CD4-positive, alpha-beta memory T cell (primary cell): ENCODE measurements at regions not wholly inside any gene's neighbourhood (a gene's known extent, or its start where the extent isn't known, plus 50 kb on each side); places are given as distances from the start of the nearest gene placed in this dataset.

Source experiments
- CTCF ChIA-PET: fragments of 350-600 bp; sonication (Branson Sonifier 250); formaldehyde crosslinking; loops from one replicate; lab custom pipeline; 2021; ENCODE audit warnings: inconsistent platforms; ENCODE audit not compliant: partially characterized antibody; lab: Charles Lee
- POLR2A ChIA-PET: fragments of 350-600 bp; sonication (Branson Sonifier 250); formaldehyde crosslinking; loops from one replicate; lab custom pipeline; 2021; ENCODE audit not compliant: partially characterized antibody; lab: Charles Lee
- DNase-seq, 5 donors: peaks; one replicate each; pipeline versions ENCODE4 v3.0.0 to v3.0.0-alpha.2; 2020 to 2022; ENCODE audit warnings: mixed read lengths in 1 of 5
- H3K27ac ChIP-seq: one replicate; pipeline ENCODE4 v1.7.0; 2013; ENCODE audit warnings: low read depth, low read length
- H3K27me3 ChIP-seq: 2 replicates; pipeline ENCODE4 v1.7.0; 2013; ENCODE audit warnings: mild to moderate bottlenecking, low read length, moderate library complexity; ENCODE audit not compliant: insufficient read depth
- H3K36me3 ChIP-seq: 2 replicates; pipeline ENCODE4 v1.7.0; 2013; ENCODE audit warnings: mild to moderate bottlenecking, low read length, moderate library complexity; ENCODE audit not compliant: insufficient read depth
- H3K4me1 ChIP-seq: 2 replicates; pipeline ENCODE4 v1.7.0; 2013; ENCODE audit warnings: mild to moderate bottlenecking, low read length, moderate library complexity; ENCODE audit not compliant: insufficient read depth
- H3K4me3 ChIP-seq, 2 donors: one replicate each; pipeline ENCODE4 v1.7.0; 2013; ENCODE audit warnings: low read length in 2 of 2, mild to moderate bottlenecking in 1 of 2
- H3K9me3 ChIP-seq, 2 donors: one replicate each; pipeline ENCODE4 v1.7.0; 2013; ENCODE audit warnings: low read length in 2 of 2, control low read depth in 1 of 2; ENCODE audit not compliant: control insufficient read depth in 1 of 2
- H3K27ac Mint-ChIP-seq, 7 donors: one replicate each; pipeline ENCODE4 v1.8.0; 2020 to 2021; ENCODE audit warnings: mixed read lengths in 7 of 7, mild to moderate bottlenecking in 6 of 7, inconsistent platforms in 3 of 7, moderate library complexity in 3 of 7
- H3K27me3 Mint-ChIP-seq, 2 donors: one replicate each; pipeline ENCODE4 v1.8.0; 2020 to 2021; ENCODE audit warnings: mixed read lengths in 2 of 2
- H3K36me3 Mint-ChIP-seq, 2 donors: one replicate each; pipeline ENCODE4 v1.8.0; 2020 to 2021; ENCODE audit warnings: mixed read lengths in 2 of 2, inconsistent platforms in 1 of 2, mild to moderate bottlenecking in 1 of 2
- H3K4me1 Mint-ChIP-seq, 4 donors: one replicate each; pipeline ENCODE4 v1.8.0; 2020 to 2021; ENCODE audit warnings: mixed read lengths in 4 of 4, mild to moderate bottlenecking in 1 of 4
- H3K4me3 Mint-ChIP-seq, 8 donors: one replicate each; pipeline ENCODE4 v1.8.0; 2020 to 2021; ENCODE audit warnings: mixed read lengths in 8 of 8, mild to moderate bottlenecking in 7 of 8, moderate library complexity in 6 of 8, inconsistent platforms in 3 of 8
- H3K9me3 Mint-ChIP-seq, 8 donors: one replicate each; pipeline ENCODE4 v1.8.0; 2020 to 2021; ENCODE audit warnings: mixed read lengths in 8 of 8, mild to moderate bottlenecking in 5 of 8, inconsistent platforms in 3 of 8, moderate library complexity in 1 of 8
- intact Hi-C: fragments of 100-400 bp; cut with micrococcal nuclease; formaldehyde crosslinking; loops from one replicate; pipeline ENCODE4 v1.15.1; 2023

DNA sequence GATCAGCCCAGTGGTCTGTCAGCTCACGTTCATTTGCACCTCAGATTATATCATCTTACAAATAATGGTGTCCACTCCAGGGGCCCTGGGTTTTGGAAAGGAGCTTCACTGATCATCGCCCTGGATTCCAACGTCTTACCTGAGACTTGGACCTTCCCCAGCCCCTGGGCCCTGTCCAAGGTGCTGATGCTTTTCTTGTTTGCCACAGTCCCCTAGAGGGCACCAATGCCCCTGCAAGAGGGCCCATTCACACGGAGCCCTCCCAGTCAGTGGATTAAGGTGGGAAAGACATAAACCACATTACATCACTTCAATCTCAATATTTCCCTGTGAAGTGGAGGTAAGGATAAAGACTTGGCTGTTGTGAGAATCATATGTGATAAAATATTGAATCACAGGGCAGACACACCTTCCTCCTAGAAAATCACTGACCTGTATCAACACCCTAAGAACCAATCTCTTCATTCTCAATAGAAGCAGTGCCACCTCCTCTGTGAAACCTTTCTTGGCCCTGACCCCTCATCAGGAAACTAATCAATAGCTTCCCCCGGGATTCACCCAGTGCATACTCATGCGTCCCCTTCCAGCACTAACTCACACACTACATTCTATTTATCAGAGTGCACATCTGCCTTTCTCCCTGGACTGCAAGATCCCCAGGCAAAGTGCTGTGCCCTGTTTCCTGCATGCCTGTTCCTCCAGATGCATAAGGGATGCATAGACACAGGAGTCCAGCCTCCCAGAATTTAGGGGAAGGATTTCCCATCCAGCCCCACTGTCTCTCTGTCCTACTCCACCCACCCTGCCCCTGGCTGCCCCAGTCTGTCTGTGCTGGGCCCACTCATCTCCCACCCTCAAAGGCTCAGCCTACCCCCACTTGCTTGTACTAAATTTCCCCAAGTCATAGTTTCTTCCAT lies 167.0 kb downstream of the BUD13 start:
- no peak for DNase-seq
- H3K27me3 ChIP-seq, result no peaks in the 10 kb centered on the region

DNA sequence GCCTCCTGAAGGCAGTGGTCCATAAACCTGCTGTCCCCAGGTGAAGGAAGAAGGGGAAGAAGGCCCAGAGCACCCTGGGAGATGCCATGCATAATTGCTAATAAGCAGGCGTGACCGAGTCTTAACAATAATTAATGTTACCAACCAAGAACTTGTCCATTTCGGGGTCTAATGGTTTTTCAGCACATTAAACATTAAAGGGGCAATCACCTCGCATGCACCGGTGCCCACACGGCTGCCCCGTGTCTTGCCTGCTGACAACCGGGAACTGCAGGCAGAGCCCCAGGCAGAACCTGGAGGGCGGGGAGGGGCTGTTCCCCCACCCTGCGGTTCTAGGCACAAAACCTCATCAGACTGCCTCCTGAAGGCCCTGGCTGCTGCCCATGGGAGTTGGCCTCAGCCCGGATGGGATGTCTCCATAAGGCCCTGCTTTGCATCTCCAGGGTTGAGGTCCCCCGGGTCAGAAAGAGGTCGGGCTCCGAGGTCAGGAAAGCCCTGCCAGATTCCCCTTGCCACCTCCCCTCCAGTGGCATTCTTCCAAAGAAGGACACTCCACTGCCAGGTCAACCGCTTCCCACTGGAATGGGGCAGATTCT lies 169.0 kb downstream of the BUD13 start:
- Mint-ChIP-seq H3K36me3 (no peaks in the 10 kb centered on the region), H3K27ac (no peak overlapping the region), H3K9me3 (no peaks in the 10 kb centered on the region), H3K4me1 (no peaks in the 10 kb centered on the region), H3K4me3 (no peak overlapping the region), H3K27me3 (peaks cover 13 to 24% of the 10 kb centered on the region in 2 donors)
- H3K27me3 ChIP-seq, result no peaks in the 10 kb centered on the region
- H3K36me3 ChIP-seq, result no peaks in the 10 kb centered on the region
- no peaks in the 10 kb centered on the region for H3K9me3 ChIP-seq
- H3K27ac ChIP-seq, result no peak overlapping the region
- no peak for DNase-seq
- H3K4me1 ChIP-seq, result no peaks in the 10 kb centered on the region
- intact Hi-C loops, result no loop called here
- POLR2A ChIA-PET, result no interaction called here
- CTCF ChIA-PET, result no interaction called here
- no peak overlapping the region for H3K4me3 ChIP-seq

More for the DNA sequence above, 167.0 kb downstream of the BUD13 start:
- Histone ChIP-seq H3K9me3 (no peaks in the 10 kb centered on the region), H3K4me3 (no peak overlapping the region), H3K36me3 (no peaks in the 10 kb centered on the region), H3K4me1 (no peaks in the 10 kb centered on the region), H3K27ac (no peak overlapping the region)
- POLR2A ChIA-PET, result no interaction called here
- no peak overlapping the region for H3K4me3 Mint-ChIP-seq
- no peak overlapping the region for H3K27ac Mint-ChIP-seq
- H3K9me3 Mint-ChIP-seq, result no peaks in the 10 kb centered on the region
- no peaks in the 10 kb centered on the region for H3K4me1 Mint-ChIP-seq
- CTCF ChIA-PET, result no interaction called here
- H3K36me3 Mint-ChIP-seq, result peaks cover 0 to 2% of the 10 kb centered on the region in 2 donors
- H3K27me3 Mint-ChIP-seq, result peaks cover 9 to 23% of the 10 kb centered on the region in 2 donors
- intact Hi-C loops, result no loop called here

DNA sequence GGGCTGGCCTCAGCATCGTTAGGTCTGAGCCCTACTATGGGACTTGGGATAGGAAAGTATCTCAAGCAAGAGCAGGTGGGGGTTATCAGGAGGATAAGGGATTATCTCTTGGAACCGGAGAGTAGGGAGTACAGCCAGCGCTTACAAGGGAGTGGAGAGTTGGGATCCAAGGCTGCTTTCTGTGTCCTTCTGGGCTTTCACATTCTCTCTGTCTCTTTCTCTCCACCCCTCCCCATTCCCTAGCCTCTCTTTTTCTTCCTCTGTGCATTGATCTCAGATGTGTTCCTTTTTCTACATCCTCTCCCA lies 170.2 kb downstream of the BUD13 start:
- no peaks in the 10 kb centered on the region for H3K4me1 ChIP-seq
- no peaks in the 10 kb centered on the region for H3K36me3 ChIP-seq
- intact Hi-C loops, result no loop called here
- H3K27me3 ChIP-seq, result no peaks in the 10 kb centered on the region
- Mint-ChIP-seq H3K36me3 (no peaks in the 10 kb centered on the region), H3K4me1 (no peaks in the 10 kb centered on the region), H3K9me3 (no peaks in the 10 kb centered on the region), H3K4me3 (no peak overlapping the region), H3K27me3 (peaks cover 13 to 25% of the 10 kb centered on the region in 2 donors), H3K27ac (no peak overlapping the region)
- DNase-seq, result no peak
- ChIA-PET CTCF (no interaction called here), POLR2A (no interaction called here)
- no peaks in the 10 kb centered on the region for H3K9me3 ChIP-seq
- H3K4me3 ChIP-seq, result no peak overlapping the region
- H3K27ac ChIP-seq, result no peak overlapping the region

DNA sequence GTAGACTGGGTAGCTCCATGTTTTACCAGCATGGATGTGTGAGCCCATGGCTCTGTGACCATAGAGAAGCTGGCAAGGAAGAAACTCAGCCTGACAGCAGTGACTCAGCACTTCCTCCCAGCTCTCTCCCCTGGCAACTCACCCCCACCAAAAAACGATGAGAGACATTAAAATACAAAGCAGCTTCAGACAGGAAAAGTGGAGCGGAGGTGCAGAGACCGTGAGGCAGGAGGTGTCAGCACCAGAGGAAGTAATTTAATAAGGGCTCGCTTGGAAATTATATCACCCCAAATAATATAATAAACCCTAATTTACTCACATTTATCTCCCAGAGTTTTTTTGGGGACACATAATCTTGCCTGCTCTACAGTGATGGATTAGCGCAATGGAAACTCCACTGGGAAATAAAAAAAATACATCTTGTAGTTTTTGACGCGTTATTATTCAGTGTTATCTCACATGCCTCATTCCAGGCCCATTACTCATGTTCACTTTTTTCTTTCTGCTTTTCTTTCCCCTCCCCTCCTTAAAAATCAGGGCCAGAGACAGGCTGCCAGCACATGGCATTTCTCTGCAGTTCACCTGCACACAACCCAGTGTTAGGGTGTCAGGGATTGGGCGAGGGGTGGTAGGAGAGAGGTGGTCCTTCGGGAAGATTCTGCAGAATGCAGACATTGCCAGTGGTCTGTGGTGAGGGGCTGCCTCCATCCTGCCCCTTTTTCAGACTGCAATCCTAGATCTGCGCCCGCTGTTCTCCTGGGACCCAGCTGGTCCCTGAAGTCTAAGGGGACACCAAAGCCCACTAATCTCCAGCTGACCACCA lies 170.8 kb downstream of the BUD13 start:
- Histone ChIP-seq H3K9me3 (no peaks in the 10 kb centered on the region), H3K4me3 (no peak overlapping the region), H3K27me3 (no peaks in the 10 kb centered on the region), H3K4me1 (no peaks in the 10 kb centered on the region), H3K36me3 (no peaks in the 10 kb centered on the region), H3K27ac (no peak overlapping the region)
- CTCF ChIA-PET, result no interaction called here
- intact Hi-C loops, result no loop called here
- POLR2A ChIA-PET, result no interaction called here
- DNase-seq, result no peak
- no peaks in the 10 kb centered on the region for H3K4me1 Mint-ChIP-seq
- no peak overlapping the region for H3K4me3 Mint-ChIP-seq
- no peak overlapping the region for H3K27ac Mint-ChIP-seq
- H3K27me3 Mint-ChIP-seq, result peaks cover 14 to 26% of the 10 kb centered on the region in 2 donors
- no peaks in the 10 kb centered on the region for H3K9me3 Mint-ChIP-seq
- H3K36me3 Mint-ChIP-seq, result no peaks in the 10 kb centered on the region

DNA sequence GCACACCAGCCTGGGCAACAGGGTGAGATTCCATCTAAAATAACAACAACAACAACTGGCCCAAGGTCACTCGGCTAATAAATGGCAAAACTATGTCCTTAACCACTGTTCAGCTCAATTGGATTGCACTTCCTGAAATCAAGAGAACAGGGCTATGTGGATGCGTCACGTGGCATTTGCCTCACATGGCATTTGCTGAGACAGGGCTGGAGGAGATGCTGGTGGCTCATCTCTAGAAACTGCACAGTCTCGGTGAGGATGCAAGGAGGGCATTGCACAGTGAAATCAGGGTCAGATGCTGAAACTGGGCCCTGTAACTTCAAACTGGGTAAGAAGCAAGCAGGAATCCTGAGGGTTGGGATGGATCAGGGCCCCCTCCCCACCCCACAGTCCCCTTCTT lies 171.9 kb downstream of the BUD13 start:
- H3K4me3 ChIP-seq, result no peak overlapping the region
- Mint-ChIP-seq H3K27ac (no peak overlapping the region), H3K4me1 (no peaks in the 10 kb centered on the region), H3K4me3 (no peak overlapping the region), H3K9me3 (no peaks in the 10 kb centered on the region), H3K27me3 (peaks cover 15 to 25% of the 10 kb centered on the region in 2 donors), H3K36me3 (no peaks in the 10 kb centered on the region)
- POLR2A ChIA-PET, result no interaction called here
- no peak overlapping the region for H3K27ac ChIP-seq
- H3K27me3 ChIP-seq, result no peaks in the 10 kb centered on the region
- no peaks in the 10 kb centered on the region for H3K36me3 ChIP-seq
- no peaks in the 10 kb centered on the region for H3K9me3 ChIP-seq
- intact Hi-C loops, result no loop called here
- no peak for DNase-seq
- CTCF ChIA-PET, result no interaction called here
- no peaks in the 10 kb centered on the region for H3K4me1 ChIP-seq

DNA sequence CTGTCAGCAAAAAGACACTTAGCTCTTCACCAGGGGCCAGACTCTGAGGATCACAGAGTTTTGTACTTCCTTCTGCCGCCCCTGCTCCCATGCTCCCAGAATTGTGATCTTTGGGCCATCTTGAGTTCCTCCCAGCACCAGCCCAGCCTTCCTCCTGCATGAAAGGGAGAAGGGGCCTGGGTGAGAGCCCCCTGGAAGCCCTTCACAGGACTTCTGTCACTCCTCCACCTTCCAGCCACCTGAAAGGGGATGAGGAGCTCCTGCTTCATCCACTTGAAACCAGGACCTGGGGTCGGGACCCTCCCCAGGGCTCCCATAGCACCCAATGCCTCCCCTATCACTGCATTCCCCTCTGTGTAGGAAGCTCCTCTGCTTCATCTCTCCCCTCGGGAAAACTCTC lies 174.2 kb downstream of the BUD13 start:
- Histone ChIP-seq H3K27me3 (no peaks in the 10 kb centered on the region), H3K36me3 (no peaks in the 10 kb centered on the region), H3K27ac (no peak overlapping the region), H3K4me1 (no peaks in the 10 kb centered on the region), H3K4me3 (no peak overlapping the region), H3K9me3 (no peaks in the 10 kb centered on the region)
- Mint-ChIP-seq H3K9me3 (no peaks in the 10 kb centered on the region), H3K27me3 (peaks cover 15 to 20% of the 10 kb centered on the region in 2 donors), H3K4me1 (no peaks in the 10 kb centered on the region), H3K27ac (no peak overlapping the region), H3K4me3 (no peak overlapping the region), H3K36me3 (no peaks in the 10 kb centered on the region)
- ChIA-PET POLR2A (no interaction called here), CTCF (no interaction called here)
- intact Hi-C loops, result no loop called here
- DNase-seq, result no peak

DNA sequence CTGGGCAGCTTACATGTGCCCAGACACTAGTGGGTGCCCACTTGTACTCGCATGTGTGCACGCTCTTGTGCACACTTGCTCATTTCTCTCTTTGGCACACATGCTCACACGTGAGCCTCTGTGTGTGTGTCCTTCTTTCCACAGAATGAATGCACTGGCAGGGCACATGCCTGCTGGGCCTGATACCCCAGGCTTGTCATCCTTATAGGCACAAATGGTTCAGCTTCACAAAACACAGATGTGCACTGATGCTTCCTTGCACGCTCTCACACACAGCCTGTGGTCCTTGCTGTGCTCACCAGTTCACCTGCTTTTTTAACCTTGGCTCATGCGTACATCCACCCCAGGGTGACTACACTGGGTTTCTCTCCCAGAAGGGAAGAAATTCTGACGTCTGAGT lies 174.8 kb downstream of the BUD13 start:
- peaks cover 14 to 20% of the 10 kb centered on the region in 2 donors for H3K27me3 Mint-ChIP-seq
- ChIA-PET POLR2A (no interaction called here), CTCF (no interaction called here)
- no peaks in the 10 kb centered on the region for H3K9me3 Mint-ChIP-seq
- no peaks in the 10 kb centered on the region for H3K4me1 ChIP-seq
- no peak overlapping the region for H3K4me3 ChIP-seq
- DNase-seq, result no peak
- H3K4me3 Mint-ChIP-seq, result no peak overlapping the region
- no peaks in the 10 kb centered on the region for H3K4me1 Mint-ChIP-seq
- H3K27ac Mint-ChIP-seq, result no peak overlapping the region
- H3K36me3 ChIP-seq, result no peaks in the 10 kb centered on the region
- H3K27ac ChIP-seq, result no peak overlapping the region
- H3K36me3 Mint-ChIP-seq, result no peaks in the 10 kb centered on the region
- intact Hi-C loops, result no loop called here
- no peaks in the 10 kb centered on the region for H3K9me3 ChIP-seq
- H3K27me3 ChIP-seq, result no peaks in the 10 kb centered on the region
